ENCODE measurements at regions not wholly inside any gene's neighbourhood (a gene's known extent, or its start where the extent isn't known, plus 50 kb on each side); places are given as distances from the start of the nearest gene placed in this dataset.
A peak's percentile ranks its signal among the peaks of the same experiment; 100 is the strongest.

- in situ Hi-C loops (cut with HindIII; ENCODE audit: low sequenced_read_pairs): no loop called here
- no peak for DNase-seq (ENCODE audit: low spot score)
Measured at GRCh38 chr2:133660510-133660909, 92.2 kb upstream of the NCKAP5 start.

GRCh38 chr2:133661392-133661791 is 93.1 kb upstream of the NCKAP5 start:
- in situ Hi-C loops (cut with HindIII; ENCODE audit: low sequenced_read_pairs): no loop called here
- DNase-seq (ENCODE audit: low spot score): no peak

DNA sequence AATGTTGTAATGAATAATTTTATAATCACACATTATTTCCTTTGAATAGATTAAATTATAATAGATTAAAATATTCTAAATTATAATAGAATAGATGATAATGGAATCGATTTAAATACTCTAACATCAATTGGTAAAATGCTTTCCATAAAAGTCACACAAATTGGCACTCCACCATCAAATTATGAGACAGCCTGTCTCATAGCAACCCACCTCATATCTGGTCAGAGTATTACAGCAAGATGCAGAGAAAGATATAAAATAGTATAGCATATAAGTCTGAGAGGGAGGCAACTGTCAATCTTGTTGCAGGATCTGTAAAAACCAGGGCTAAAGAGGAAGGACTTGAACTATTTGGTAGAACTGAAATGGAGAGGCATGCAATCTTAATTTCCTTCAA is 98.4 kb upstream of the NCKAP5 start:
- no peak for DNase-seq (ENCODE audit: low spot score)
- in situ Hi-C loops (cut with HindIII; ENCODE audit: low sequenced_read_pairs): no loop called here

DNA sequence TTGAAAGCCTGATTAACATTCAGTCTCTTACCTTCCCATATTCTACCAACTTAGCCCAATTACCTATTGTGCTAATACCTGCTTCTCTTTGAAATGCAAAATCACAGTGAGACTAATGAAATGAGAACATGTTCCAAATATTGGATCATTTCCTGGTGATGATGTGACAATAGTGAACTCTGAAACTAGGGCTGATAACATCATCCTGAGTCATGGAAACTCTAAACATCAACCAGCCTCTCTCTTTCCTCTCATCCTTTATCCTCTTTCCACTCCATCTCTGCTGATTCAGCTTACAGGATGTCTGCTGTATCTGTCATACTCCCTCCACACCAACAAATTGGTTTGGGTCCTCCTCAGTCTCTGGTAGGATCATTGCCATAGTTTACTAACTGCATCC is 98.8 kb upstream of the NCKAP5 start:
- in situ Hi-C loops (cut with HindIII; ENCODE audit: low sequenced_read_pairs): no loop called here

GRCh38 chr2:133667968-133668367 is 99.7 kb upstream of the NCKAP5 start:
- DNase-seq (ENCODE audit: low spot score): no peak
- in situ Hi-C loops (cut with HindIII; ENCODE audit: low sequenced_read_pairs): no loop called here

More for the DNA sequence above, 98.8 kb upstream of the NCKAP5 start:
- no peak for DNase-seq (ENCODE audit: low spot score)

DNA sequence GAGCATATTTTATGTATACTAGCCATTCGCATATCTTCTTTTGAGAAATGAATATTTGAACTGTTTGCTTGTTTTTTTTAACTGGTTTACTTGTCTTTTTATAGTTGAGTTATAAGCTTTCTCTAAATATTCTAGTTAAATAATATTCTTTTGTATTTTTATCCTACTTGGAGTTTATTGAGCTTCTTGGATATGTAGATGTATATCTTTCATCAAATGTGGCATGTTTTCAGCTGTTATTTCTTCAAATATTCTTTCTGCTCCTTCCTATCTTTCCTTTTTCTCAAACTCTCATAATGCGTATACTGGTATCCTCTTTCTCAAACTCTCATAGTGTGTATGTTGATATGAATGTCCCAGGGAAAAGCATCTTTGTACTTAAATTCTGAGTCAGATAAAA is 100.3 kb upstream of the NCKAP5 start:
- DNase-seq (ENCODE audit: low spot score): no peak
- in situ Hi-C loops (cut with HindIII; ENCODE audit: low sequenced_read_pairs): no loop called here

GRCh38 chr2:133673305-133673905 is 105.1 kb upstream of the NCKAP5 start:
- in situ Hi-C loops (cut with HindIII; ENCODE audit: low sequenced_read_pairs): no loop called here

DNA sequence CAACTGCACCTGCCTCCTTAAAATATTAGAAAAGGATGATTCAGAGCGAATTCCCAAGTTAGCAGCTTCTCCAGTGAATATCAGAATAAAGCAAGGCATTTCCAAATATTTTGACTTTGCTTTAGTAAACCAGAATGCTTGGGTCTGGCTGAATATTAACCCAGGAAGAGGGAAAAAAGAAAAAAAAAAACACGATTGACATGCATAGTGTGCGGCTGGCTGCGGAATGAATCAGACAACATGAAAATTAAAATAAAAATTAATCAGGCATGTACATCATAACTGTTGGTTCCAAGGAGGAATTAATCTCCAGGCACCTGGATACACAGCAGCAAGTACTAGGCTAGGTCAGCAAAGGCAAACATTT is 105.8 kb upstream of the NCKAP5 start:
- no peak for DNase-seq (ENCODE audit: low spot score)
- in situ Hi-C loops (cut with HindIII; ENCODE audit: low sequenced_read_pairs): no loop called here

More at GRCh38 chr2:133673305-133673905, 105.1 kb upstream of the NCKAP5 start:
- DNase-seq (ENCODE audit: low spot score): no peak

- in situ Hi-C loops (cut with HindIII; ENCODE audit: low sequenced_read_pairs): no loop called here
- DNase-seq (ENCODE audit: low spot score): peak; percentile 30
Measured at GRCh38 chr2:133674433-133675331, 106.4 kb upstream of the NCKAP5 start.

DNA sequence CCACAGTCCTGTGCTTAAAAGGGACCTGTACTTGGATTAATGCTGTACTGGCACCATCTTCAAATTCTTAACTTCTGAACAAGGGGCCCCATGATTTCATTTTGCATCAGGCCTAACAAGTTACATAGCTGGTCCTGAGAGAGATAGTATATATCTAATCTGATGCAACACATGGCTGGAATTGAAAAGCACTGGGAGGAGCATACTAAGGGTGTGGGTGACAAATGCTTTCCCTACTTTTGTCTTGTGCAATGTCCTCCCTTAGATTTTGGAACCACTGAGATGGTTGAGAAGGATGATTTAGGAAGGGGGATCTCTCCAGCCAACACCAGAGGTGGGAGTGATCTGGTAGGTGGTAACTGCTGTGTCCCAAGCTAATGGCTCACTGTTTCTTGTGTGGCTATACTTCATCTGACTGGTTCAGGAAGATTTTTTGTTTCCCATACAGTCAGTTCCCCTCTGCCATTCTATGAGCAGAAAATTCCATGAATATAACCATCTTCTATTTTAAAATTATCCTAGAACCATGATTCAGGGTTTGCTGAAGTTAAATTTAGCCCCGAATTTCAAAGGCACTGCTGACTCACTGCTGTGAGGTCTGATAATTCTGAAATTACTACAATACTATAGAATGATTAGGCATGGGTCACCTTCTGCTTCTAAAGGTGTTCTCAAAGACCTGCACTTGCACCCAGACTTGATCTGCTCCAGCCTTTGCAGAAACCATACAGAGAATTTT is 108.3 kb upstream of the NCKAP5 start:
- DNase-seq (ENCODE audit: low spot score): no peak
- in situ Hi-C loops (cut with HindIII; ENCODE audit: low sequenced_read_pairs): no loop called here

- in situ Hi-C loops (cut with HindIII; ENCODE audit: low sequenced_read_pairs): no loop called here
- no peak for DNase-seq (ENCODE audit: low spot score)
Measured at GRCh38 chr2:133680343-133681049, 112.2 kb upstream of the NCKAP5 start.

GRCh38 chr2:133682347-133682746 is 114.1 kb upstream of the NCKAP5 start:
- no peak for DNase-seq (ENCODE audit: low spot score)
- in situ Hi-C loops (cut with HindIII; ENCODE audit: low sequenced_read_pairs): no loop called here

DNA sequence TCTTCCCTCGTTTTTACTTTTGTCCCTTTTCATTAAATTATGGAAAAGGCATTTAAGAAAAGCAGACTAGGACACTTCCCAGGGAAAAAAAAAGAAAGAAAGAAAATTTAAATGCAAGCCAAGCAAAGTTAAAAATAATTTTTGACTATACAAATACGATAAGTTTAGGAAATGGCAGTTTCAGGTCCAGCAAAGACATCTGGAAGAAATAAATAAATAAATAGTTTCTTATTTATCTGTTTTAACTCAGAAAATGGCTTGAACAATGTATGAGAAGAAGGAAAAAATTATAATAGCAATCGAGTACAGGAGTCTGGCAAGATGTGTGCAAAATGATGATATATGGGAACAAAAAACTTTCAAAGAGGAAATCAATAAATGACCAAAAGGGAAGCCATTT is 114.6 kb upstream of the NCKAP5 start:
- no peak for DNase-seq (ENCODE audit: low spot score)
- in situ Hi-C loops (cut with HindIII; ENCODE audit: low sequenced_read_pairs): no loop called here

GRCh38 chr2:133685636-133686215 is 117.5 kb upstream of the NCKAP5 start:
- in situ Hi-C loops (cut with HindIII; ENCODE audit: low sequenced_read_pairs): no loop called here
- DNase-seq (ENCODE audit: low spot score): no peak

DNA sequence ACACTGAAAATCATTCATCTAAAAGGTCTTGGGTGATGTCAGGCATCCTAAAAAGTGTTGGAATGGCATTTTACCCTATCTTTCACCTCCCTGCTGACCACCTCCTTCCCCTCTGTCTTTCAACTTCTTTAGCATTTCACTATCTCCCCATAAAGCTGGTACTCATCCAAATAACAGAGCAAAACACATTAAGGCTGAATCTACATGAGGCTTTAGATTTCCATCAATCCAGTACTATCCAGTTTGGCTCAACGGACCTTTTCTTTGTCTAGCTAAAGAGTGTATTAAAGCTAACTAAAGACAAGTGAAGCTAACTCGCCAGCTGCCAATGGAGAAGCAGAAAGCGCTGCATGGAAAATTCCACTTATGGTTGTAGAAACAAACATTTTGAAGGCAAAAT is 122.5 kb upstream of the NCKAP5 start:
- in situ Hi-C loops (cut with HindIII; ENCODE audit: low sequenced_read_pairs): no loop called here
- DNase-seq (ENCODE audit: low spot score): no peak

DNA sequence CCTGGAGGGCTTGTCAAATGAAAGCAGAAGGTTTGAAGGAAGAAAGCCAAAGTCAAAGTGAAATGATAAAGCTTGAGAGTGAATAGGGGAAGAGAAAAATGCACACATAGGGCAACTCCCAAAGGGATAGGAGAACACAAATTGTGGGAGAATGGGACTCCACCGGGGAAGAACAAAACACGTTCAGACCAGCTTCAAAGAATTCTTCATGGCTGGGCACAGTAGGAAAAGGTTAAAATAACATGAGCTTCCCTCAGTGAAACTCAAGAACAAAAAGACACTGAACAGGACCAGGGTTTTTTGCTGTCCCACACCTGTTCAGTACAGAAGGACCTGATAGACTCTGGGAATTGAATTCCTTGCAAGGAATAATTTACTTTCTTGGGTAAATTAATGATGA is 123.1 kb upstream of the NCKAP5 start:
- DNase-seq (ENCODE audit: low spot score): no peak
- in situ Hi-C loops (cut with HindIII; ENCODE audit: low sequenced_read_pairs): no loop called here

- in situ Hi-C loops (cut with HindIII; ENCODE audit: low sequenced_read_pairs): no loop called here
- no peak for DNase-seq (ENCODE audit: low spot score)
Measured at GRCh38 chr2:133705287-133705686, 137.0 kb upstream of the NCKAP5 start.

DNA sequence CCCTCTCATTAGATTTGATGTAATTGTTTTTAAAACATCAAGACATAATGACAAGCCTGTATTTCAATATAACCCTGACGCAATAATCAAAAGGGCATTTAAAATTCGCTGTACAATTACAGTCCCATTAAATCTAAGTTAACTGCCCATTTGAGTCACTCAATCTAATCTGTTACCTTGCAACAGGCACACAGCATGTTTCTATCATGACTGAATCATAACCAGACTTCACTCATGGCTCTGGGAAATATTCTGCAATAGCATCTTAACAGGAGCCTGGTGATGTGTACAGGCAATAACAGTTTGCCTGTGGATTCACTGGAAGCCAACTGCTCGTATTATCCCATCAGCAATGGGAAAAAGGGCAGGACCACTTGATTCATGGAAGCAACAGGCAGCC is 142.3 kb upstream of the NCKAP5 start:
- in situ Hi-C loops (cut with HindIII; ENCODE audit: low sequenced_read_pairs): no loop called here
- DNase-seq (ENCODE audit: low spot score): no peak

GRCh38 chr2:133711201-133711600 is 142.9 kb upstream of the NCKAP5 start:
- in situ Hi-C loops (cut with HindIII; ENCODE audit: low sequenced_read_pairs): no loop called here
- DNase-seq (ENCODE audit: low spot score): no peak

Data from G401 (cell line).